ENCODE measurements at regions not wholly inside any gene's neighbourhood (a gene's known extent, or its start where the extent isn't known, plus 50 kb on each side); places are given as distances from the start of the nearest gene placed in this dataset.

GRCh38 chr2:145166731-145167302, 646.9 kb upstream of the ZEB2 start:
- no peak overlapping the region for H3K27ac ChIP-seq
- intact Hi-C loops (cut with DNase I) = no loop called here

GRCh38 chr2:145161656-145162055, 641.7 kb upstream of the ZEB2 start:
- Histone ChIP-seq H3K4me3 (no peak overlapping the region), H3K27me3 (no peaks in the 10 kb centered on the region), H3K9me3 (no peaks in the 10 kb centered on the region), H3K36me3 (no peaks in the 10 kb centered on the region), H3K27ac (no peak overlapping the region), H3K4me1 (ENCODE audit: insufficient read depth) (peaks cover 9% of the 10 kb centered on the region)
- TF ChIP-seq EP300 (IDR thresholded peaks at IDR 0.05) (no peak), CTCF (IDR thresholded peaks at IDR 0.05) (no peak), POLR2A (IDR thresholded peaks at IDR 0.05) (no peak)
- intact Hi-C loops (cut with DNase I) = no loop called here
- DNase-seq = no peak
- 92 to 97% (median 94%) methylated on average over 2 of the region's 2 CpGs for WGBS, 3 donors

More at GRCh38 chr2:145166731-145167302, 646.9 kb upstream of the ZEB2 start:
- Histone ChIP-seq H3K4me1 (ENCODE audit: insufficient read depth) (no peaks in the 10 kb centered on the region), H3K4me3 (no peak overlapping the region), H3K36me3 (no peaks in the 10 kb centered on the region), H3K27me3 (no peaks in the 10 kb centered on the region), H3K9me3 (no peaks in the 10 kb centered on the region)
- no peak for DNase-seq
- TF ChIP-seq CTCF (IDR thresholded peaks at IDR 0.05) (no peak), EP300 (IDR thresholded peaks at IDR 0.05) (no peak), POLR2A (IDR thresholded peaks at IDR 0.05) (no peak)

- TF ChIP-seq CTCF (IDR thresholded peaks at IDR 0.05) (no peak), EP300 (IDR thresholded peaks at IDR 0.05) (no peak), POLR2A (IDR thresholded peaks at IDR 0.05) (no peak)
- Histone ChIP-seq H3K36me3 (no peaks in the 10 kb centered on the region), H3K4me1 (ENCODE audit: insufficient read depth) (peaks cover 11% of the 10 kb centered on the region), H3K27me3 (no peaks in the 10 kb centered on the region), H3K27ac (no peak overlapping the region), H3K9me3 (no peaks in the 10 kb centered on the region), H3K4me3 (no peak overlapping the region)
- 98 to 100% (median 98%) methylated on average over 1 of the region's 1 CpG for WGBS, 3 donors
- no peak for DNase-seq
- intact Hi-C loops (cut with DNase I) = no loop called here
These were observed 640.9 kb upstream of the ZEB2 start for GRCh38 chr2:145160855-145161254.

- H3K36me3 ChIP-seq = no peaks in the 10 kb centered on the region
- H3K4me1 ChIP-seq (ENCODE audit: insufficient read depth) = peaks cover 11% of the 10 kb centered on the region
- no peaks in the 10 kb centered on the region for H3K9me3 ChIP-seq
- H3K27me3 ChIP-seq = no peaks in the 10 kb centered on the region
- 57 to 73% (median 62%) methylated on average over 2 of the region's 2 CpGs for WGBS, 3 donors
- TF ChIP-seq POLR2A (IDR thresholded peaks at IDR 0.05) (no peak), CTCF (IDR thresholded peaks at IDR 0.05) (no peak), EP300 (IDR thresholded peaks at IDR 0.05) (no peak)
- H3K27ac ChIP-seq = no peak overlapping the region
- no peak for DNase-seq
- intact Hi-C loops (cut with DNase I) = no loop called here
- no peak overlapping the region for H3K4me3 ChIP-seq
These were observed 639.8 kb upstream of the ZEB2 start for GRCh38 chr2:145159676-145160075.
